ENCODE measurements at regions not wholly inside any gene's neighbourhood (a gene's known extent, or its start where the extent isn't known, plus 50 kb on each side); places are given as distances from the start of the nearest gene placed in this dataset.

GRCh38 chr6:120894077-120894476 lies 440.2 kb downstream of the TBC1D32 start:
- H3K27ac ChIP-seq, result no peak overlapping the region
- TF ChIP-seq ZFX (IDR thresholded peaks at IDR 0.05) (no peak), CTCF (conservative IDR thresholded peaks at IDR 0.05) (no peak)

- no peak for TF ChIP-seq ZFX (IDR thresholded peaks at IDR 0.05)
- TF ChIP-seq CTCF (conservative IDR thresholded peaks at IDR 0.05), result no peak
- no peak overlapping the region for H3K27ac ChIP-seq
These were observed 457.3 kb downstream of the TBC1D32 start for GRCh38 chr6:120876931-120877330.

DNA sequence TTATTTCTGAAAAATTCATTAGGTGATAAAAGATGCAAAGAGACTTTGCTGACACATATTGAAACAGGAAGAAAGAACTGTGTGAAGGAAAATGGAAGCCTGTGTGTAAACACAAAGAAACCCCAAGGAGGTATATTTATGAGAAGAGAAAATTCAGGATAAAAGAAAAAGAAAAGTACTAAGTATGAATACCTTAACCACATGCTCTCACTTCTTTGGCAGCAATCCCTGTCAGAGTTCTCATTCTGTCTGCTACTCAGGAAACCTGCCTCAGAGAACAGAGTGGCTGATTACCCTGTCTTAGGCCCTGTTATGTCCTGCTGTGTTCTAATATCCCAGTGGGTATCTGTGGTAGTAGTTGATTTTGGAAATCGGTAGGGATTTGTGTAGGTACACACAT lies 457.9 kb downstream of the TBC1D32 start:
- no peak overlapping the region for H3K27ac ChIP-seq
- TF ChIP-seq CTCF (conservative IDR thresholded peaks at IDR 0.05) (no peak), ZFX (IDR thresholded peaks at IDR 0.05) (no peak)

DNA sequence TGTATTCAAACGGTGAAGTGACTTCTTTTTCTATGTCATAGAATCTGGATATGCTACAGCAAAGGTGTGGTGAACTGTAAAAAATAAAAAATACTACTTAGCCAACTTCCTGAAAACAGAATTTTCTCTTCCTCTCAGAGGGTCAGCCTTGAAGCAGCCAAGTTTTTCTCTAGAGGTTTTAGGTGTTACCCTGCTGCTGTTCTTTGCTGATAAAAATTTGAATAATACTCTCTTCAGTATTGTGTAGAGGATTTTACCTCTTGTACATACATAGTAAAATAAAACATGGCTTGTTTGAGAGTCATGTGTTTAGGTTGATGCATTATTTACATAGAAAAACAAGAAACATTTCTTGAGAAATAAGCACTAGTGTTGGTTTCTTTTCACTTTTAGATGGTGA lies 458.4 kb downstream of the TBC1D32 start:
- no peak for TF ChIP-seq CTCF (conservative IDR thresholded peaks at IDR 0.05)
- TF ChIP-seq ZFX (IDR thresholded peaks at IDR 0.05), result no peak
- H3K27ac ChIP-seq, result no peak overlapping the region

DNA sequence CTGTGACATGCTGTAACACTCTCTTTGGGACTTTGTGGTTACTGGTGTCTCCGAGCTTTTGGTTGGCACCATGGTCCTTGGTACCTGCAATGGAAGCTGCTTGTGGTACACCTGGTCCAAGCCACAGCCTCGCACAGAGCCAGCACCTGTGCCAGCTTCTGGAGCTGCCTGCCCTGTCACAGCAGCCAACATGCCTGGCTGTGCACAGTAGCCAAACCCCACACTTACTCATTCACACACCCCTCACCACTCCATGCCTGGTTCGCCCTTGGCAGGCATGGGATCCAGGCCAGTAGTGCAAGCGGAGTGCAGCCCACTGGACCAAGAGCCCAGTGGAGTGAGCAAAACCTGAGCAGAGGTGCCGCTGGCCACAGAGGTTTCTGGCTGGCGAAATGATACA lies 459.9 kb downstream of the TBC1D32 start:
- H3K27ac ChIP-seq, result no peak overlapping the region
- TF ChIP-seq CTCF (conservative IDR thresholded peaks at IDR 0.05) (no peak), ZFX (IDR thresholded peaks at IDR 0.05) (no peak)

- no peak for TF ChIP-seq ZFX (IDR thresholded peaks at IDR 0.05)
- TF ChIP-seq CTCF (conservative IDR thresholded peaks at IDR 0.05), result no peak
- H3K27ac ChIP-seq, result no peak overlapping the region
These were observed 461.0 kb downstream of the TBC1D32 start for GRCh38 chr6:120873125-120873865.

GRCh38 chr6:120872262-120872578 lies 462.1 kb downstream of the TBC1D32 start:
- no peak overlapping the region for H3K27ac ChIP-seq
- TF ChIP-seq ZFX (IDR thresholded peaks at IDR 0.05) (no peak), CTCF (conservative IDR thresholded peaks at IDR 0.05) (no peak)

Data from C4-2B (cell line).